Body of pancreas (tissue), 4 donors: ENCODE measurements at regions not wholly inside any gene's neighbourhood (a gene's known extent, or its start where the extent isn't known, plus 50 kb on each side); places are given as distances from the start of the nearest gene placed in this dataset.

ENCODE experiments used
- ATAC-seq: fragments of 150-250 bp; one replicate; pipeline ENCODE4 v1.9.1; 2016
- DNase-seq, 4 donors: peaks; one replicate each; pipeline ENCODE4 v3.0.0-alpha.2; 2019
- H3K27ac ChIP-seq, 4 donors: fragments of 200-600 bp; sonication (generic); 1 replicate in 3 of 4; 2 replicates in 1 of 4; pipeline versions ENCODE4 v1.5.1 to v1.6.1; 2016 to 2019; ENCODE audit warnings: mild to moderate bottlenecking in 1 of 4, mixed read lengths in 1 of 4, moderate library complexity in 1 of 4
- H3K27me3 ChIP-seq, 2 donors: fragments of 200-600 bp; sonication (generic); one replicate each; pipeline ENCODE4 v1.6.0; 2016; ENCODE audit warnings: mild to moderate bottlenecking in 1 of 2
- H3K36me3 ChIP-seq, 2 donors: fragments of 200-600 bp; sonication (generic); replicated peaks in 1 of 2; 2 replicates each; pipeline ENCODE4 v1.5.1; 2016; ENCODE audit warnings: low read depth in 2 of 2; ENCODE audit not compliant: insufficient read depth in 1 of 2
- H3K4me1 ChIP-seq: fragments of 200-600 bp; sonication (generic); one replicate; pipeline ENCODE4 v1.6.0; 2016
- H3K4me3 ChIP-seq, 2 donors: fragments of 200-600 bp; sonication (generic); 1 replicate in 1 of 2; 2 replicates in 1 of 2; pipeline ENCODE4 v1.5.1; 2016 to 2019
- H3K9me3 ChIP-seq, 3 donors: fragments of 200-600 bp; sonication (generic); 1 replicate in 2 of 3; 2 replicates in 1 of 3; pipeline ENCODE4 v1.5.1; 2016
- CTCF ChIP-seq, 7 experiments: fragments of 450-650 bp in 4 of 7; fragments of 200-600 bp in 3 of 7; sonication (generic) in 3 of 7; IDR thresholded peaks; one replicate each; pipeline ENCODE4 v1.5.1; 2016 to 2019; ENCODE audit warnings: antibody characterized with exemption in 7 of 7
- POLR2A ChIP-seq, 3 donors: fragments of 450-650 bp; IDR thresholded peaks; one replicate each; pipeline ENCODE4 v1.6.1; 2016; ENCODE audit warnings: antibody characterized with exemption in 3 of 3, mild to moderate bottlenecking in 2 of 3
- WGBS, 2 donors: methylation state at CpG; one replicate each; pipeline ENCODE4 v1.1.5; 2017; 5-methylcytosine and 5-hydroxymethylcytosine counted together
- intact Hi-C: fragments of 100-400 bp; cut with DNase I; formaldehyde crosslinking; loops from one replicate; pipeline ENCODE4 v1.15.1; 2023

- intact Hi-C loops = no loop called here
- ATAC-seq (no peak), DNase-seq (no peak)
- TF ChIP-seq CTCF (IDR thresholded peaks at IDR 0.05) (no peak), POLR2A (IDR thresholded peaks at IDR 0.05) (no peak)
- Histone ChIP-seq H3K36me3 (no peaks in the 10 kb centered on the region), H3K27ac (no peak overlapping the region), H3K9me3 (no peaks in the 10 kb centered on the region), H3K4me3 (no peak overlapping the region), H3K4me1 (no peaks in the 10 kb centered on the region), H3K27me3 (no peaks in the 10 kb centered on the region)
- WGBS, 2 donors = 61 to 72% methylated on average over 2 of the region's 2 CpGs
These were observed 246.4 kb downstream of the ZNF674 start for GRCh38 chrX:46298821-46299220.

DNA sequence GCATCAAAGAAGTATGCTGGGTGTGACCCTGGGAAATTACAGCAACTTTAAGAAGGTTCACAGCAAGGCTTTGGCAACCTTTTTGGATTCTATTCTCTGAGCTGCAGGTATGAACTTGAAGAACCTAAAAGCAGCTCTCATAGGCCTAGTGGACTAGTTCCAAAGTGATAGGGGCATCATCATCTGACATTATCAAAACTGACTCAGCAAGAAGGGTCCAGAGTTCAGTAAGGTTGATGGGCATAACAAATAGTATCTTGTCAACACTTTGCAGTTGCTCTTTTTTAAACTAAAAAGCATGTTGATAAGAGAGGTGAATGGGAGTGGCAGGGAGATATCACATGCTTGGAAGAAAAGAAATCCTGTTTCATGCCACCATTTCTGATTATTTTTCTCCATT, 249.3 kb downstream of the ZNF674 start:
- H3K27ac ChIP-seq = no peak overlapping the region
- no peak for ATAC-seq
- H3K36me3 ChIP-seq = no peaks in the 10 kb centered on the region
- no peak for TF ChIP-seq POLR2A (IDR thresholded peaks at IDR 0.05)
- TF ChIP-seq CTCF (IDR thresholded peaks at IDR 0.05) = no peak
- H3K4me1 ChIP-seq = no peaks in the 10 kb centered on the region
- H3K27me3 ChIP-seq = no peaks in the 10 kb centered on the region
- H3K9me3 ChIP-seq = no peaks in the 10 kb centered on the region
- DNase-seq = no peak
- intact Hi-C loops = no loop called here
- H3K4me3 ChIP-seq = no peak overlapping the region

- ATAC-seq (no peak), DNase-seq (no peak)
- Histone ChIP-seq H3K9me3 (no peaks in the 10 kb centered on the region), H3K27me3 (no peaks in the 10 kb centered on the region), H3K27ac (no peak overlapping the region), H3K36me3 (no peaks in the 10 kb centered on the region), H3K4me1 (no peaks in the 10 kb centered on the region), H3K4me3 (no peak overlapping the region)
- TF ChIP-seq CTCF (IDR thresholded peaks at IDR 0.05) (no peak), POLR2A (IDR thresholded peaks at IDR 0.05) (no peak)
- intact Hi-C loops = no loop called here
These were observed 251.0 kb downstream of the ZNF674 start for GRCh38 chrX:46294234-46294633.

- no peaks in the 10 kb centered on the region for H3K27me3 ChIP-seq
- H3K4me1 ChIP-seq = no peaks in the 10 kb centered on the region
- ATAC-seq = no peak
- 59 to 75% methylated on average over 3 of the region's 3 CpGs for WGBS, 2 donors
- intact Hi-C loops = no loop called here
- H3K27ac ChIP-seq = no peak overlapping the region
- DNase-seq = no peak
- no peak overlapping the region for H3K4me3 ChIP-seq
- H3K36me3 ChIP-seq = no peaks in the 10 kb centered on the region
- TF ChIP-seq CTCF (IDR thresholded peaks at IDR 0.05) = no peak
- no peak for TF ChIP-seq POLR2A (IDR thresholded peaks at IDR 0.05)
- H3K9me3 ChIP-seq = no peaks in the 10 kb centered on the region
These were observed 265.3 kb downstream of the ZNF674 start for GRCh38 chrX:46279925-46280313.

DNA sequence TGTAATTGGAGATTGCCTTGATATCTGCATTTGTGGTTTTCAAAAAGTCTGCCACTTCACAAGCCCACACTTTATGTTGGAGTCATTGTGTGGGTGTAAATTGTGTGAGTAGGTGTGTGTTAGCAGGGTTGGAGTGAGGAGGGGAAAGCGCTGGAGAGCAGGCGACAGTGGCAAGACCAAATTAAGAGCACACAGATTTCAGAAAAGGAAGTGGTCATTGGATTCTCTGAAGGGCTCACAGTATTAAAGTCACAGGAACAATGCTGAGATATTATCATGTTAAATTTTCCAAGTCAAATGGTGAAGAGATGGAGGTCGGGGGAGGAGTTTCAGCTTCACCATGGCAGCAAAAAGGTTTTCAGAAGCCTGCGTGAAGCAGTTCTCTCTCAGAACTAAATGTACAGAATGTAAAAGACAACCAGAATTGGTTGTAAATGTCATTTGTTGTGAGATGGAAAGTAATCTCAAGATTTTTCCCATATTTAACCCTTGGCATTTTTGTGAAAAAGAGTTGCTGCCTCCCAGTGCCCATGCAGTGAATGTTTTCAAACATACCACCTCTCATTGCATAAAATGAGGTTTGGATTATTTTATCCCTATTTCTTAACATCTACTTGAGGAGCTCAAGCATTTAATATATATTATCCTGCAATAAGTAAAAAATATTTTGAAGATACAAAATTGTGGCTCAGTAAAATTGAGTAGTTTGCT, 265.9 kb downstream of the ZNF674 start:
- intact Hi-C loops = no loop called here
- 48 to 60% methylated on average over 4 of the region's 4 CpGs for WGBS, 2 donors
- H3K36me3 ChIP-seq = no peaks in the 10 kb centered on the region

More for the DNA sequence above, 265.9 kb downstream of the ZNF674 start:
- Histone ChIP-seq H3K4me3 (no peak overlapping the region), H3K27me3 (no peaks in the 10 kb centered on the region), H3K4me1 (no peaks in the 10 kb centered on the region), H3K9me3 (no peaks in the 10 kb centered on the region), H3K27ac (no peak overlapping the region)
- DNase-seq = no peak
- ATAC-seq = no peak
- TF ChIP-seq POLR2A (IDR thresholded peaks at IDR 0.05) (no peak), CTCF (IDR thresholded peaks at IDR 0.05) (no peak)
